Hepatocyte (in vitro differentiated cells): ENCODE measurements at regions not wholly inside any gene's neighbourhood (a gene's known extent, or its start where the extent isn't known, plus 50 kb on each side); places are given as distances from the start of the nearest gene placed in this dataset.

Experiments used
- CTCF ChIP-seq: fragments of 200-600 bp; sonication (generic); IDR thresholded peaks from 2 replicates; pipeline ENCODE4 v1.5.1; 2016; ENCODE audit warnings: antibody characterized with exemption, mild to moderate bottlenecking; ENCODE audit not compliant: poor library complexity
- EZH2 ChIP-seq: fragments of 200-600 bp; sonication (generic); IDR thresholded peaks from 2 replicates; pipeline ENCODE4 v1.6.1; 2016; ENCODE audit warnings: antibody characterized with exemption, mild to moderate bottlenecking, borderline replicate concordance
- EZH2phosphoT487 ChIP-seq: fragments of 200-600 bp; sonication (generic); IDR thresholded peaks from one replicate; pipeline ENCODE4 v1.6.1; 2018; ENCODE audit warnings: antibody characterized with exemption, mild to moderate bottlenecking, low read depth, moderate library complexity; ENCODE audit not compliant: unreplicated experiment, severe bottlenecking

GRCh38 chr16:86356804-86357203 lies 153.5 kb upstream of the FOXF1 start:
- TF ChIP-seq CTCF (no peak), EZH2 (no peak), EZH2phosphoT487 (no peak)
